ENCODE measurements at regions not wholly inside any gene's neighbourhood (a gene's known extent, or its start where the extent isn't known, plus 50 kb on each side); places are given as distances from the start of the nearest gene placed in this dataset.

DNA sequence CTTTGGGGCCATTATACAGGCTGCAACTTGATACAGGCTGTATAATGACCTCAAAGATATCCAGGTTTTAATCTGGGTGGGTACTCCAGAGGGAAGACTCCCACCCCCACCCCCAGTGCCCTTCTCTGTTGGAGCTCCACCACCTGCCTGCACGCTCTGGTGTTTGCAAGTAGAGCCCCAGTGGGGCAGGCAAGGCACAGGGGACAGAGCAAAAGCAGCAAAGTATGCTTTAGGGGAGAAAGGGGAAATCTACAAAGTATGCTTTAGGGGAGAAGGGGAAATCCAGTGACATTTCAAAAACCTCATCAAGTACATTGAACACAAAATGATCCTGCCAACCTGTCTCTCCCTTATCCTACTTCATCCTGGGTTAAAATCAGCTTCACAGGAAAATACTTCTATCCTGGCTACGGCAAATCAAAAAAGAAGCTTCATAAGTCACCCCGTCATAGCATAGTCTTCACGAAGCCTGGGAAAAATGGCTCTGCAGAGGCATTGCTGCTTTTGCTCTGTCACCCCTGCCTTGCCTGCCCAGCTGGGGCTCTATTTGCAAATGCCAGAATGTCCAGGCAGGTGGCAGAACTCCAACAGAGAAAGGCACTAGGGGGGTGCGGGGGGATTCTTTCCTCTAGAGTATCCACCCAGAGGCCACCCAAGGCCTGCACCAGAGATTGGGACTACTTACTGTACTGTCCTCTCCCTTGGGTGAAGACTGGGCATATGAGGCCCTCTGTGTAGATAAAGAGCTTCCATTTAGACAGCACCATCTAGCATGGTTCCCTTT, 60.9 kb upstream of the ATP11B start:
- TF ChIP-seq, protein P1, sequence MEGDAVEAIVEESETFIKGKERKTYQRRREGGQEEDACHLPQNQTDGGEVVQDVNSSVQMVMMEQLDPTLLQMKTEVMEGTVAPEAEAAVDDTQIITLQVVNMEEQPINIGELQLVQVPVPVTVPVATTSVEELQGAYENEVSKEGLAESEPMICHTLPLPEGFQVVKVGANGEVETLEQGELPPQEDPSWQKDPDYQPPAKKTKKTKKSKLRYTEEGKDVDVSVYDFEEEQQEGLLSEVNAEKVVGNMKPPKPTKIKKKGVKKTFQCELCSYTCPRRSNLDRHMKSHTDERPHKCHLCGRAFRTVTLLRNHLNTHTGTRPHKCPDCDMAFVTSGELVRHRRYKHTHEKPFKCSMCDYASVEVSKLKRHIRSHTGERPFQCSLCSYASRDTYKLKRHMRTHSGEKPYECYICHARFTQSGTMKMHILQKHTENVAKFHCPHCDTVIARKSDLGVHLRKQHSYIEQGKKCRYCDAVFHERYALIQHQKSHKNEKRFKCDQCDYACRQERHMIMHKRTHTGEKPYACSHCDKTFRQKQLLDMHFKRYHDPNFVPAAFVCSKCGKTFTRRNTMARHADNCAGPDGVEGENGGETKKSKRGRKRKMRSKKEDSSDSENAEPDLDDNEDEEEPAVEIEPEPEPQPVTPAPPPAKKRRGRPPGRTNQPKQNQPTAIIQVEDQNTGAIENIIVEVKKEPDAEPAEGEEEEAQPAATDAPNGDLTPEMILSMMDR (IDR thresholded peaks at IDR 0.05; ENCODE audit: low read length), result no peak
- no peak for TF ChIP-seq EZH2 (IDR thresholded peaks at IDR 0.05; ENCODE audit: borderline replicate concordance, low read length)

Measured in OCI-LY1 (cell line).